ENCODE measurements at regions not wholly inside any gene's neighbourhood (a gene's known extent, or its start where the extent isn't known, plus 50 kb on each side); places are given as distances from the start of the nearest gene placed in this dataset.

GRCh38 chr16:17780181-17780580 lies 309.4 kb upstream of the XYLT1 start:
- H3K4me3 ChIP-seq (ENCODE audit: low read length): no peak overlapping the region
- no peak for DNase-seq (ENCODE audit: low read depth)
- TF ChIP-seq CTCF (conservative IDR thresholded peaks at IDR 0.05; ENCODE audit: low read depth, low read length): no peak

- DNase-seq (ENCODE audit: low read depth): no peak
- no peak overlapping the region for H3K4me3 ChIP-seq (ENCODE audit: low read length)
- TF ChIP-seq CTCF (conservative IDR thresholded peaks at IDR 0.05; ENCODE audit: low read depth, low read length): no peak
These were observed 306.7 kb upstream of the XYLT1 start for GRCh38 chr16:17777408-17777863.

GRCh38 chr16:17776888-17777287 lies 306.1 kb upstream of the XYLT1 start:
- no peak for DNase-seq (ENCODE audit: low read depth)
- H3K4me3 ChIP-seq (ENCODE audit: low read length): no peak overlapping the region
- no peak for TF ChIP-seq CTCF (conservative IDR thresholded peaks at IDR 0.05; ENCODE audit: low read depth, low read length)

- no peak for TF ChIP-seq CTCF (conservative IDR thresholded peaks at IDR 0.05; ENCODE audit: low read depth, low read length)
- no peak for DNase-seq (ENCODE audit: low read depth)
- no peak overlapping the region for H3K4me3 ChIP-seq (ENCODE audit: low read length)
These were observed 305.7 kb upstream of the XYLT1 start for GRCh38 chr16:17776465-17776864.

GRCh38 chr16:17775061-17775460 lies 304.3 kb upstream of the XYLT1 start:
- no peak overlapping the region for H3K4me3 ChIP-seq (ENCODE audit: low read length)
- DNase-seq (ENCODE audit: low read depth): no peak
- no peak for TF ChIP-seq CTCF (conservative IDR thresholded peaks at IDR 0.05; ENCODE audit: low read depth, low read length)

GRCh38 chr16:17773698-17774101 lies 302.9 kb upstream of the XYLT1 start:
- H3K4me3 ChIP-seq (ENCODE audit: low read length): no peak overlapping the region
- DNase-seq (ENCODE audit: low read depth): no peak

More at GRCh38 chr16:17773698-17774101, 302.9 kb upstream of the XYLT1 start:
- no peak for TF ChIP-seq CTCF (conservative IDR thresholded peaks at IDR 0.05; ENCODE audit: low read depth, low read length)
